ENCODE measurements at regions not wholly inside any gene's neighbourhood (a gene's known extent, or its start where the extent isn't known, plus 50 kb on each side); places are given as distances from the start of the nearest gene placed in this dataset.

- no peak for DNase-seq
Measured at GRCh38 chr2:18856765-18857164, 267.4 kb upstream of the NT5C1B start.

- DNase-seq: no peak
Measured at GRCh38 chr2:18855027-18855426, 265.7 kb upstream of the NT5C1B start.

GRCh38 chr2:18849841-18850578 lies 260.6 kb upstream of the NT5C1B start:
- DNase-seq: no peak

- DNase-seq: no peak
Measured at GRCh38 chr2:18848646-18849045, 259.3 kb upstream of the NT5C1B start.

GRCh38 chr2:18845854-18846445 lies 256.6 kb upstream of the NT5C1B start:
- no peak for DNase-seq

GRCh38 chr2:18842836-18843235 lies 253.5 kb upstream of the NT5C1B start:
- no peak for DNase-seq

- no peak for DNase-seq
Measured at GRCh38 chr2:18841248-18842150, 252.1 kb upstream of the NT5C1B start.

- DNase-seq: no peak
Measured at GRCh38 chr2:18837240-18837639, 247.9 kb upstream of the NT5C1B start.

GRCh38 chr2:18836436-18836835 lies 247.1 kb upstream of the NT5C1B start:
- DNase-seq: no peak

GRCh38 chr2:18835787-18836186 lies 246.4 kb upstream of the NT5C1B start:
- no peak for DNase-seq

- DNase-seq: no peak
Measured at GRCh38 chr2:18834341-18834740, 245.0 kb upstream of the NT5C1B start.

- no peak for DNase-seq
Measured at GRCh38 chr2:18833941-18834340, 244.6 kb upstream of the NT5C1B start.

- no peak for DNase-seq
Measured at GRCh38 chr2:18831916-18832510, 242.6 kb upstream of the NT5C1B start.

GRCh38 chr2:18830962-18831361 lies 241.6 kb upstream of the NT5C1B start:
- DNase-seq: no peak

- no peak for DNase-seq
Measured at GRCh38 chr2:18829976-18830375, 240.6 kb upstream of the NT5C1B start.

GRCh38 chr2:18829251-18829902 lies 240.0 kb upstream of the NT5C1B start:
- no peak for DNase-seq

- DNase-seq: no peak
Measured at GRCh38 chr2:18828296-18828695, 238.9 kb upstream of the NT5C1B start.

- DNase-seq: no peak
Measured at GRCh38 chr2:18825838-18826237, 236.5 kb upstream of the NT5C1B start.

- DNase-seq: no peak
Measured at GRCh38 chr2:18824915-18825314, 235.5 kb upstream of the NT5C1B start.

GRCh38 chr2:18824325-18824790 lies 235.0 kb upstream of the NT5C1B start:
- DNase-seq: no peak

GRCh38 chr2:18821431-18821830 lies 232.1 kb upstream of the NT5C1B start:
- DNase-seq: no peak

GRCh38 chr2:18820966-18821365 lies 231.6 kb upstream of the NT5C1B start:
- DNase-seq: no peak

GRCh38 chr2:18819566-18819965 lies 230.2 kb upstream of the NT5C1B start:
- DNase-seq: no peak
